ENCODE measurements at regions not wholly inside any gene's neighbourhood (a gene's known extent, or its start where the extent isn't known, plus 50 kb on each side); places are given as distances from the start of the nearest gene placed in this dataset.

GRCh38 chr16:65760874-65761273, 605.6 kb upstream of the CDH5 start:
- TF ChIP-seq CTCF (IDR thresholded peaks at IDR 0.05) (no peak), POLR2A (IDR thresholded peaks at IDR 0.05) (no peak)

Data from Peyer's patch (tissue), 4 donors.